ENCODE measurements at regions not wholly inside any gene's neighbourhood (a gene's known extent, or its start where the extent isn't known, plus 50 kb on each side); places are given as distances from the start of the nearest gene placed in this dataset.

DNA sequence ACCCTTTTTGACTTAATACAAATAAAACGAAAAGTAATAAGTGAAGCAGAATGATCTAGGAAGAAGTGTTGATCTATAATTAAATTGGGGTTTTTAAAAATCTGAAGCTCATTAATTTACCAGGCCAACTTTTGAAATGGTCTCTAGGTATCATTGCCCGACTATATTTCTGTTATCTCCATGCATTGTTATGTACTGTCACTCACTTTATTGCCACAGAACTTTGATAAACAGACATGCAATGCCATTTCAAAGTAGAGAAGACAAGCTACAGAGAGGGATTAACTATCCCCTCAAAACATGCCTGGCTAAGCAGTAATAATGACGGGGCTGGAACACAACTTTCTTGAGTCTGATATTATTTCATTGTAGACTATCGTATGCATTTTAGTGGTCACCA is 147.6 kb upstream of the ITGA4 start:
- FAIRE-seq (peak; percentile 90), DNase-seq (ENCODE audit: insufficient read length, low spot score) (no peak)
- TF ChIP-seq SPI1 (IDR thresholded peaks at IDR 0.05; ENCODE audit: low read depth, low read length): no peak
- no peak for TF ChIP-seq POLR2A (IDR thresholded peaks at IDR 0.05; ENCODE audit: low read depth, low read length)
- TF ChIP-seq PAX5 (IDR thresholded peaks at IDR 0.05; ENCODE audit: insufficient read depth, low read length, severe bottlenecking): no peak
- no peak for TF ChIP-seq POU2F2 (IDR thresholded peaks at IDR 0.05; ENCODE audit: low read depth, low read length)
- no peak for TF ChIP-seq POLR2AphosphoS5 (IDR thresholded peaks at IDR 0.05; ENCODE audit: low read depth, low read length)
- TF ChIP-seq TAF1 (IDR thresholded peaks at IDR 0.05; ENCODE audit: low read depth, low read length): no peak

DNA sequence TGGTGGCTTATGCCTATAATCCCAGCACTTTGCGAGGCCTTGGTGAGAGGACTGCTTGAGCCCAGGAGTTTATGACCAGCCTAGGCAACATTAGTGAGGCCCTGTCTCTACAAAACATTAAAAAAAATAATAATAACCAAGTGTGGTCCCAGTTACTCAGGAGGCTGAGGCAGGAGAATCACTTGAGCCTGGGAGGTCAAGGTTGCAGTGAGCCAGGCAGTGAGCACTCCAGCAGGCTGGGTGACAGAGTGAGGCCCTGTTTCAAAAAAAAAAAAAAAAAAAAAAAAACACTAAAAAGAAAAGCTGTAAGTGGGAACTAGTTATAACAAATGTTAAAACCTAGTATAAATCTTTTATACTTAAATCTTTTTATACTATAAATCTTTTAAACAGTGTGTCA is 146.2 kb upstream of the ITGA4 start:
- DNase-seq (ENCODE audit: insufficient read length, low spot score) (no peak), FAIRE-seq (no peak)
- TF ChIP-seq POLR2A (IDR thresholded peaks at IDR 0.05; ENCODE audit: low read depth, low read length) (no peak), PAX5 (IDR thresholded peaks at IDR 0.05; ENCODE audit: insufficient read depth, low read length, severe bottlenecking) (no peak), POU2F2 (IDR thresholded peaks at IDR 0.05; ENCODE audit: low read depth, low read length) (no peak), POLR2AphosphoS5 (IDR thresholded peaks at IDR 0.05; ENCODE audit: low read depth, low read length) (no peak), TAF1 (IDR thresholded peaks at IDR 0.05; ENCODE audit: low read depth, low read length) (no peak), SPI1 (IDR thresholded peaks at IDR 0.05; ENCODE audit: low read depth, low read length) (no peak)

DNA sequence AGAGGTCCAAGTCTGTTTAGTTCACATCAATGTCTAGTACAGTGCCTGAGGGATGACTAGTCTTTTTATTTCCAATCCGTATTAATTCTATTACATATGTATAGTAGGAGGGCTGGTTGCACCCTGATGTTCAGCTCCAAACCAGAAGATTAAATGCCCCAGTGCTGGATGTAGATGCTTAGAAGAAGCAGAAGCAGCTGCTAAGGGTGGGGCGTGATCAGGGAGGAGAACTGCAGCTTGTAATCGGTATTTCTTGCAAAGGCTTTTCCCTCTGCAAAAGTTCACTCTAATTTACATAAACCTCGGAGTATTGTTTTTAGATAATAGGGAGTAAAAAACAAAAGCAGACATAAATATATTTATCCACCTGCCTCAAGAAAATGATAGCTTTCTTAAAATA is 145.3 kb upstream of the ITGA4 start:
- TF ChIP-seq PAX5 (IDR thresholded peaks at IDR 0.05; ENCODE audit: insufficient read depth, low read length, severe bottlenecking): no peak
- TF ChIP-seq POLR2AphosphoS5 (IDR thresholded peaks at IDR 0.05; ENCODE audit: low read depth, low read length): no peak; the same call in 1 of the 2 replicates
- no peak for TF ChIP-seq SPI1 (IDR thresholded peaks at IDR 0.05; ENCODE audit: low read depth, low read length)
- TF ChIP-seq POU2F2 (IDR thresholded peaks at IDR 0.05; ENCODE audit: low read depth, low read length): no peak
- no peak for TF ChIP-seq TAF1 (IDR thresholded peaks at IDR 0.05; ENCODE audit: low read depth, low read length)
- TF ChIP-seq POLR2A (IDR thresholded peaks at IDR 0.05; ENCODE audit: low read depth, low read length): no peak
- no peak for DNase-seq (ENCODE audit: insufficient read length, low spot score)
- FAIRE-seq: peak; percentile 84

DNA sequence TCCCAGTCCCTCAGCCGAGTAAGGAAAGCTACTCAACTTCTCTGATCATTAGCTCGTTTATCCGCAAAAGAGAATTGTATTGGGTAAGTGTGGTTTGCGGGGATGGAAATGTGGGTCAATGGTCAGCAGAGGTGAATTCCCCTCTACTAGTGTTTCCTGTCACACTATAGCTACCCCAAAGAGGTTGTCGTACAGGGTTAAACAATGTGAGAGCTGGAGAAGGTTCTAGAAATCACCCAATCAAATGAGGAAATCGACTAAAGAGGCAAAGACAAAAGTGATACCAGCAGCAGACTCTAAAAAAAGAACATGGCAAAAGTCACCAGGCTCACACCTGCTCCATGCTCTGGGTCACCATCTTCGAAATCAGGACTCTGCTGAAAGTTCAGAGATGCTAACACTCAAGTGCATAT is 144.7 kb upstream of the ITGA4 start:
- DNase-seq (ENCODE audit: insufficient read length, low spot score): no peak
- no peak for TF ChIP-seq TAF1 (IDR thresholded peaks at IDR 0.05; ENCODE audit: low read depth, low read length)
- TF ChIP-seq PAX5 (IDR thresholded peaks at IDR 0.05; ENCODE audit: insufficient read depth, low read length, severe bottlenecking): no peak
- peak; percentile 73 for TF ChIP-seq POLR2A (IDR thresholded peaks at IDR 0.05; ENCODE audit: low read depth, low read length)
- TF ChIP-seq POLR2AphosphoS5 (IDR thresholded peaks at IDR 0.05; ENCODE audit: low read depth, low read length): no peak
- TF ChIP-seq SPI1 (IDR thresholded peaks at IDR 0.05; ENCODE audit: low read depth, low read length): peak; percentile 47
- TF ChIP-seq POU2F2 (IDR thresholded peaks at IDR 0.05; ENCODE audit: low read depth, low read length): peak; percentile 75; the same call in 1 of the 2 replicates
- peak; percentile 97 for FAIRE-seq

DNA sequence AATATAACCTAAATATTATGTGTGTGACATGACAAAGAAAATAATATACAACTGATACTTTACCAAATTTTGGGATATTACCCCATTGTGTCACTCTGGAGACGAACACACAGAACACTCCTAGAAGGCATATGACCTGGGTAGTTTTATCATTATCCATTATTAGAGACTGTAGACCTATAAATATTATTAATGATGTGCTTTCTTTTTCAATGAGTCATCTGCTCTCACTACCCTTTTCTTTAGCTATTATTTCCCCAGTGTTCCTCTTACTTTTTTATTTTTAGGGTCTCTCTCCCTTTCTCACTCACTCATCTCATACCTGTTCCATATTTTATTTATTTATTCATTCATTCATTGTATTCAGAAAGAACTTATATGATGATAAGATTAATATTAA is 143.3 kb upstream of the ITGA4 start:
- TF ChIP-seq SPI1 (IDR thresholded peaks at IDR 0.05; ENCODE audit: low read depth, low read length) (peak; percentile 54; the same call in 1 of the 2 replicates), TAF1 (IDR thresholded peaks at IDR 0.05; ENCODE audit: low read depth, low read length) (no peak), POLR2A (IDR thresholded peaks at IDR 0.05; ENCODE audit: low read depth, low read length) (no peak), POU2F2 (IDR thresholded peaks at IDR 0.05; ENCODE audit: low read depth, low read length) (no peak), POLR2AphosphoS5 (IDR thresholded peaks at IDR 0.05; ENCODE audit: low read depth, low read length) (no peak), PAX5 (IDR thresholded peaks at IDR 0.05; ENCODE audit: insufficient read depth, low read length, severe bottlenecking) (no peak)

DNA sequence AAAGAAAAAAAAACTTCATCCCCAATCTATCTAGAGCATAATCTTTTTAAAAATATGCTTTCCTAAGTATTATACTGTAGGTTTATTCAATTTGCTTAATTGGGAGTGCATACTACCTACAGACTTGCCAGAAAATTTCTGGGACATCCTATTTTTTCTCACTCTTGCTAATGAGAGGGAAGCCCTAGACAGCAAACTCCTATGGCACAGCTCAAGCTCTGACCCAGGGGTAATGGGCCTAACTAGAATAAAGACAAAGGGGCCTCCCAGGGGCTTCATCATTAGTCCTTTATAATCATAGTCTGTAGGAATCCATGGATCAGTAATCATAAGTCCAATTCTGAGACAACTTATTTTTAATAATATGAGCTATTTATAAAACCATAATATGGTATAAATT is 142.6 kb upstream of the ITGA4 start:
- no peak for FAIRE-seq
- no peak for TF ChIP-seq TAF1 (IDR thresholded peaks at IDR 0.05; ENCODE audit: low read depth, low read length)
- no peak for DNase-seq (ENCODE audit: insufficient read length, low spot score)

More for the DNA sequence above, 143.3 kb upstream of the ITGA4 start:
- DNase-seq (ENCODE audit: insufficient read length, low spot score): no peak
- no peak for FAIRE-seq

DNA sequence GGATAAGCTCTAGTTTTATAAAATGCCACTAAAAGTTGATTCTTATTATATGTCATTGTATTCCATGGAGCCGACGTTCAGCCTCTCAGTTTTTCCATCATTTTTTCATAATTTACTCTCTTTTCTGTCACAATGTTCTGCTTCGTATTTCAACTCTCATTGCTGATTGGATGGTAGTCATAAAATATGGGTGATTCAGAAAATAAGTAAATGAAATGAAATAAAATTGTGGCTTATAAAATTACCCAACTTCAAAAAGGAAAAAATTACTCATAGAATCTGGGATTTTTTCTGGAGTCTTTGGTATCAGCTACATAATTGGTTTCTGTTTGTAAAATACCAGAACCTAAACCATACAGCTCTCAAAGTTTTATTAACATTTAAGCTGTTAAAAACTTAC is 139.7 kb upstream of the ITGA4 start:
- FAIRE-seq (no peak), DNase-seq (ENCODE audit: insufficient read length, low spot score) (no peak)
- TF ChIP-seq SPI1 (IDR thresholded peaks at IDR 0.05; ENCODE audit: low read depth, low read length): no peak
- TF ChIP-seq TAF1 (IDR thresholded peaks at IDR 0.05; ENCODE audit: low read depth, low read length): no peak
- TF ChIP-seq POLR2A (IDR thresholded peaks at IDR 0.05; ENCODE audit: low read depth, low read length): no peak

DNA sequence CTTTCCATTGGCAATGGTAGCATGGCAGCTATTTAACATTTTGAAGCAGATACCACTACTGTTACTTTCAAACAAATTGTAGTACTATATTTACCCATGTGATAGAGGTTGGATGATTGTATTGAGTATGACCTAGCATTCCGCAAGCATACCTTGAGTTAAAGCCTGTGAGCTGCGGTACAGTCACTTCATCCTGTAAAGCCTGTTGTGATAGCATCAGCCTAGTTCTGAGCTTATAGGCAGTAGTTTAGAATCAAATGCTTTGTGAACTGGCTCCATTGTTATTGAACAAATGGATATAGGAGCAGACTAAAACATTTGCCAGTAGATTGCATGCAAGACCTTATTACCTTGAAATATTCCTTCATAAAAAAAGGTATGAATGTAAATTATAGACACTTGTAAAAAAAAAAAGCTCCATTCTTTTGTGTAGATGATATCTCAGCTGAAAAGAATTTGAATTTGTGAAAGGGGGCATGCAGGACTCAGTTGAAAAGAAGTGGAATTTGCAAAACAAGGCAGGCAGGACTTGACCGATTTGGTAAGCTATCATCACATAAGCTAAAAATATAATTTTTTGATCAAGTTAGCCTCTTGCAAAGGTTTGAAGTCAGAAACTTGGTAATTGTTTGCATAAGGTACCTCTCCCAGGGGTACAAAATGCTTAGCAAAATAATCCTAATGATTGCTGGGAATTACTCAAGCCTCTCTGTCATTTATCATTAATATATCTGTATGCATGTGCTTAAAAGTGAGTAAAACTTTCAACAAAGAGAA is 138.5 kb upstream of the ITGA4 start:
- DNase-seq (ENCODE audit: insufficient read length, low spot score): no peak
- peak; percentile 58 for FAIRE-seq
- TF ChIP-seq POU2F2 (IDR thresholded peaks at IDR 0.05; ENCODE audit: low read depth, low read length): no peak
- TF ChIP-seq PAX5 (IDR thresholded peaks at IDR 0.05; ENCODE audit: insufficient read depth, low read length, severe bottlenecking): no peak
- no peak for TF ChIP-seq POLR2AphosphoS5 (IDR thresholded peaks at IDR 0.05; ENCODE audit: low read depth, low read length)
- no peak for TF ChIP-seq POLR2A (IDR thresholded peaks at IDR 0.05; ENCODE audit: low read depth, low read length)
- no peak for TF ChIP-seq SPI1 (IDR thresholded peaks at IDR 0.05; ENCODE audit: low read depth, low read length)
- no peak for TF ChIP-seq TAF1 (IDR thresholded peaks at IDR 0.05; ENCODE audit: low read depth, low read length)

DNA sequence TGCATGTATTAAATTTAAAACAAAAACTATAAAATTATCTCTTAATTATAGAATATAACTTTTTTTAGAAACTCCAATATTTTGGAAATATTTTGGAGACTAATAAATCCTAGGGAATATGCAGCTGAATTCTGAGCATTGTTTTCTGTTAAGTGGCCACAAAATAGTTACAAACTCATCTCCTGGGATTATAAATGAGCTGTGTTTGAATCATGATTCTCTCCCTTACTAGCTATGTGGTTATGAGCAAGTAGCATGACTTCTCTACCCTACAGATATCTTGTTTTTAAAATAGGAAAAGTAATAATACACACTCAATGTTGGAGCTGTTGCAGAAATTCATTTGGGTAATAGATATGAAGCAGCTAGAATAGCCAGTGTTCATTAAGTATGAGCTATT is 137.9 kb upstream of the ITGA4 start:
- no peak for DNase-seq (ENCODE audit: insufficient read length, low spot score)
- TF ChIP-seq TAF1 (IDR thresholded peaks at IDR 0.05; ENCODE audit: low read depth, low read length): no peak
- TF ChIP-seq POU2F2 (IDR thresholded peaks at IDR 0.05; ENCODE audit: low read depth, low read length): no peak
- TF ChIP-seq SPI1 (IDR thresholded peaks at IDR 0.05; ENCODE audit: low read depth, low read length): no peak
- TF ChIP-seq PAX5 (IDR thresholded peaks at IDR 0.05; ENCODE audit: insufficient read depth, low read length, severe bottlenecking): no peak
- TF ChIP-seq POLR2A (IDR thresholded peaks at IDR 0.05; ENCODE audit: low read depth, low read length): no peak
- no peak for TF ChIP-seq POLR2AphosphoS5 (IDR thresholded peaks at IDR 0.05; ENCODE audit: low read depth, low read length)
- FAIRE-seq: no peak

DNA sequence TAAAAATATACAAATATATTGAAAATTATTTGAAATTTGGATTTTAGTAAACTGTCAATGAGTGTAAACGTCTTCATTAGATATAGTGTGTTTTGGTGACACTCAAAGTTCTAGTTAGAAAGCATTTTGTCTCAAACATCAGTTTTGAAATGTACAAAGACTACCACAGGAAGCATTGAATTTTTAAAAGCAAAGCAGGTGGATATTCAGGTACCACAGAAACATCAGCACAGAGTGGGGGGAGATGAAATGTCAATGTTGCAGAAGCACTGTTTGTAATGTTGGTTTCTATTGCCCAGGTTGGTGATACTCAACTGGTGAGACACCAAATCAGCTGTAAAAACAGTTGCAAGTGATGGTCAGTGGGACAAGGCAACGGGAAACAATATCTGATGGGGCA is 136.5 kb upstream of the ITGA4 start:
- TF ChIP-seq POU2F2 (IDR thresholded peaks at IDR 0.05; ENCODE audit: low read depth, low read length) (no peak), POLR2AphosphoS5 (IDR thresholded peaks at IDR 0.05; ENCODE audit: low read depth, low read length) (no peak), SPI1 (IDR thresholded peaks at IDR 0.05; ENCODE audit: low read depth, low read length) (no peak)
- FAIRE-seq (peak; percentile 67), DNase-seq (ENCODE audit: insufficient read length, low spot score) (no peak)
